Body of pancreas (tissue), 4 donors: ENCODE measurements at regions not wholly inside any gene's neighbourhood (a gene's known extent, or its start where the extent isn't known, plus 50 kb on each side); places are given as distances from the start of the nearest gene placed in this dataset.
"Not testable (repeated sequence)": the region's sequence is repeated elsewhere in the genome, so short reads cannot be mapped to it uniquely, and the experiment has no call there.

Source experiments
- ATAC-seq: fragments of 150-250 bp; one replicate; pipeline ENCODE4 v1.9.1; 2016
- DNase-seq, 4 donors: peaks; one replicate each; pipeline ENCODE4 v3.0.0-alpha.2; 2019
- H3K27ac ChIP-seq, 4 donors: fragments of 200-600 bp; sonication (generic); 1 replicate in 3 of 4; 2 replicates in 1 of 4; pipeline versions ENCODE4 v1.5.1 to v1.6.1; 2016 to 2019; ENCODE audit warnings: mild to moderate bottlenecking in 1 of 4, mixed read lengths in 1 of 4, moderate library complexity in 1 of 4
- H3K27me3 ChIP-seq, 2 donors: fragments of 200-600 bp; sonication (generic); one replicate each; pipeline ENCODE4 v1.6.0; 2016; ENCODE audit warnings: mild to moderate bottlenecking in 1 of 2
- H3K36me3 ChIP-seq, 2 donors: fragments of 200-600 bp; sonication (generic); replicated peaks in 1 of 2; 2 replicates each; pipeline ENCODE4 v1.5.1; 2016; ENCODE audit warnings: low read depth in 2 of 2; ENCODE audit not compliant: insufficient read depth in 1 of 2
- H3K4me1 ChIP-seq: fragments of 200-600 bp; sonication (generic); one replicate; pipeline ENCODE4 v1.6.0; 2016
- H3K4me3 ChIP-seq, 2 donors: fragments of 200-600 bp; sonication (generic); 1 replicate in 1 of 2; 2 replicates in 1 of 2; pipeline ENCODE4 v1.5.1; 2016 to 2019
- H3K9me3 ChIP-seq, 3 donors: fragments of 200-600 bp; sonication (generic); 1 replicate in 2 of 3; 2 replicates in 1 of 3; pipeline ENCODE4 v1.5.1; 2016
- CTCF ChIP-seq, 7 experiments: fragments of 450-650 bp in 4 of 7; fragments of 200-600 bp in 3 of 7; sonication (generic) in 3 of 7; IDR thresholded peaks; one replicate each; pipeline ENCODE4 v1.5.1; 2016 to 2019; ENCODE audit warnings: antibody characterized with exemption in 7 of 7
- POLR2A ChIP-seq, 3 donors: fragments of 450-650 bp; IDR thresholded peaks; one replicate each; pipeline ENCODE4 v1.6.1; 2016; ENCODE audit warnings: antibody characterized with exemption in 3 of 3, mild to moderate bottlenecking in 2 of 3
- WGBS, 2 donors: methylation state at CpG; one replicate each; pipeline ENCODE4 v1.1.5; 2017; 5-methylcytosine and 5-hydroxymethylcytosine counted together
- intact Hi-C: fragments of 100-400 bp; cut with DNase I; formaldehyde crosslinking; loops from one replicate; pipeline ENCODE4 v1.15.1; 2023

DNA sequence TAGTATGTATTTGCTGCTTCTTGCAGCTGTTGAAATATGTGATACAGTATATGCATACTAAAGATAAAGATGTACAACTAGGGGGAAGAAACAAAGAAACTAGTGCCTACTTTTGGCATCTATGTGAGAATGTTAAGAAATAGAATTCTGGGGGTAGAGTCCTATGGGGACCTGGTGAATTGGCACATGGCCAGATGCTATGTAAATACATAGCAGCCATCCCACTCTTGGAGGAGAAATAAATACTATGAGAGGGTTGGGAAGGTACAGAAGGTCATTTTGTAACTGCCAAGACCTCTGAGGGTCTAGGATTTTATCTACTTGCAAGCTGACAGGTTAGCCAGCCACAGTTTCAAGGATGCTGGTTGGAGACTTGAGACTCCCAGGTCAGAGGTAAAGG lies 298.3 kb upstream of the TBL1XR1 start:
- Histone ChIP-seq H3K27ac (no peak overlapping the region), H3K4me1 (peaks cover 23% of the 10 kb centered on the region), H3K36me3 (no peaks in the 10 kb centered on the region), H3K27me3 (no peaks in the 10 kb centered on the region), H3K9me3 (no peaks in the 10 kb centered on the region), H3K4me3 (no peak overlapping the region)
- TF ChIP-seq POLR2A (IDR thresholded peaks at IDR 0.05) (no peak), CTCF (IDR thresholded peaks at IDR 0.05) (no peak)
- no peak for DNase-seq
- no peak for ATAC-seq
- intact Hi-C loops = no loop called here

GRCh38 chr3:177498037-177498857 lies 301.0 kb upstream of the TBL1XR1 start:
- intact Hi-C loops = no loop called here
- TF ChIP-seq POLR2A (IDR thresholded peaks at IDR 0.05) (peak in 1 of 3 donors; percentile 25), CTCF (IDR thresholded peaks at IDR 0.05) (peak in 1 of 7 experiments; percentile 19)
- Histone ChIP-seq H3K4me1 (peaks cover 23% of the 10 kb centered on the region), H3K36me3 (no peaks in the 10 kb centered on the region), H3K27me3 (no peaks in the 10 kb centered on the region), H3K9me3 (no peaks in the 10 kb centered on the region), H3K4me3 (no peak overlapping the region), H3K27ac (peak overlapping the region; percentile 64 to 86 (median 75))
- 15 to 17% methylated on average over 5 of the region's 5 CpGs for WGBS, 2 donors
- ATAC-seq (peak; percentile 95), DNase-seq (peak; percentile 80 to 90 (median 89))

- H3K4me1 ChIP-seq = peaks cover 23% of the 10 kb centered on the region
- peak overlapping the region in 3 of 4 donors; percentile 64 to 80 (median 70) for H3K27ac ChIP-seq
- H3K9me3 ChIP-seq, H3K36me3 ChIP-seq, H3K27me3 ChIP-seq, ATAC-seq, intact Hi-C loops, H3K4me3 ChIP-seq, DNase-seq: not testable (repeated sequence)
- 75 to 100% methylated on average over 2 of the region's 2 CpGs for whole genome bisulfite sequencing, 2 donors
Measured at GRCh38 chr3:177499039-177499438, 301.8 kb upstream of the TBL1XR1 start.

GRCh38 chr3:177499779-177500423 lies 302.6 kb upstream of the TBL1XR1 start:
- DNase-seq (peak in 3 of 4 donors; percentile 29 to 65 (median 43)), ATAC-seq (peak; percentile 58)
- Histone ChIP-seq H3K4me1 (peaks cover 23% of the 10 kb centered on the region), H3K4me3 (no peak overlapping the region), H3K9me3 (no peaks in the 10 kb centered on the region), H3K27ac (peak overlapping the region; percentile 21 to 61 (median 54)), H3K27me3 (no peaks in the 10 kb centered on the region), H3K36me3 (no peaks in the 10 kb centered on the region)
- WGBS, 2 donors = 65 to 72% methylated on average over 8 of the region's 8 CpGs
- intact Hi-C loops = no loop called here
- no peak for TF ChIP-seq CTCF (IDR thresholded peaks at IDR 0.05)
- no peak for TF ChIP-seq POLR2A (IDR thresholded peaks at IDR 0.05)

GRCh38 chr3:177510693-177511216 lies 313.5 kb upstream of the TBL1XR1 start:
- 86 to 93% methylated on average over 2 of the region's 2 CpGs for WGBS, 2 donors
- H3K27ac ChIP-seq = no peak overlapping the region
- TF ChIP-seq POLR2A (IDR thresholded peaks at IDR 0.05) (no peak), CTCF (IDR thresholded peaks at IDR 0.05) (no peak)
- intact Hi-C loops = no loop called here
- no peaks in the 10 kb centered on the region for H3K9me3 ChIP-seq
- no peaks in the 10 kb centered on the region for H3K36me3 ChIP-seq
- no peak for ATAC-seq
- no peak for DNase-seq
- no peaks in the 10 kb centered on the region for H3K27me3 ChIP-seq
- H3K4me1 ChIP-seq = peaks cover 11% of the 10 kb centered on the region
- no peak overlapping the region for H3K4me3 ChIP-seq
